Esophagus mucosa (tissue), 1 donor: ENCODE measurements at regions not wholly inside any gene's neighbourhood (a gene's known extent, or its start where the extent isn't known, plus 50 kb on each side); places are given as distances from the start of the nearest gene placed in this dataset.
A peak's percentile ranks its signal among the peaks of the same experiment; 100 is the strongest.

Source experiments
- ATAC-seq: fragments of 200-7000 bp; cut with Tn5 transposase; one replicate; pipeline ENCODE4 v1.9.1; 2020
- donor health status: DM: yes; HTN: yes; CAD: no.

DNA sequence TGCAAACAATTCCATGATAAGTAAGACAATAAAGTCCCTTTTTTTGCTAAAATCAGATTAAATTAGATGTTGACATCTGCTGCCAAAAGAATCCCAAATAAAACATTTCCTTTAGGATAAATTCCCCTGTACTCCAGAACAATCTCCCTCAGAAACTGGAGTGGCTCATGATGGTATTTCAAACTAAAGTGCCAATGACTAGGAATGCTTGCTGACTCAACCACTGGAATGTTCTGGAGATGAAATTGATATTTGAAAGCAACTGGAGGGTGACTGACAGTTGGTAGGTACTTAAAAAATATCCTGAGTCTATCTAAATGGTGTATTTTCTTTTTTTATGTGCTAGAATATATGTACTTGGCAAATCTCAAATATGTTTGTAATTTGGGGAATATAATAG is 350.1 kb upstream of the TSHZ2 start:
- ATAC-seq, result no peak

DNA sequence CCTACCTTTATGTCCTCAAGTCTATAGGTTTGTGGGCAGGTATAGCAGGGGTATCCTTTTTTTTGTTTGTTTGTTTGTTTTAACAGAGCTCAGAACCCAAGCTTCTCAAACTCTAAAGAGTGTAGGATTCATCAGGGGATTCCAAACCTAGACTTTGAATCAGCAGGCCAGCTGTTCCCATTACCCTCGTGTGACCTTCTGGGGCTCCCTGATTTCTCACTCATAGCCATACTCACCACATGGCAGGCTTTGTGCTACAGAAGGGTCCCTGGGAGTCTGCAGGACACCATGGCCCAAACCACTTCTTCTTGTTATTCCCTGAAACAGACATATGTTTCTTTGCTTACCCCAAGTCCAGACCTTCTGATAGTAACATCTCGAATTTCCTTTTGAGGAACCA is 350.8 kb upstream of the TSHZ2 start:
- ATAC-seq, result no peak

DNA sequence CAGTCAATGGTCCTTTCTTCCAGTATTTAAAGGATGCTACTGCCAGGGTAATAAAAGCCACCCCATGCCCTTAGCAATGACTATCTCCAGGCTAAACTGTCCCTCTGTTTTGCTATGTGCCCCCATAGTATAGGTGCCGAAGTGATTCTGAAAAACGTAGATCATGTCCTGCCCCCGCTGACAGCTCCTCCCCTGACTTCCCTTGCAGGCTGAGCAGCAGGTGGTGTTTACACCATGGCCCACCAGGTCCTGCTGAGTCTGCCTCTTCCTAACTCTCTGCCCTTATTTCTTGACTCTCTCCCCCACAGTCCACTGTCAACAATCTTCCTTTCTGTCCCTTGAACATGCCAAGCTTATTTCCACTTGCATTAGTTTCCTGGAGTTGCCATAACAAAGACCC is 352.5 kb upstream of the TSHZ2 start:
- ATAC-seq, result no peak

DNA sequence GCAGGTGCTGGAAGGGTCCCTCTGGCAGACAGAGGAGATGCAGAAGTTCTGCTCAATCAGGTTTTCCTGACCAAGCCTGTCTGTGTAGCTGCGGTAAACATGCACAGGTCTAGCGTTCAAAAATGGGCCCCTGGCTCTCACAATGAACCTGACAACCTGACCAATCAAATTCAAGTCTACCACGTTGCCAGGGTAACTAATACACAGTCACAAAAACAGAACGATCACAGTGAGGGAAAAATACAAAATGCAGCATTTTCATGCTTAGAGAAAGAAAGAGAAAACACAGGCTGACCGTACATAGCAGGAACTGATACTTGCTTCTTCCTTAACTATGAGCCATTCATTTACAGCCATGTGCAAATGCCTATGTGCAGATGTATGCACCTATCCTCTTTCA is 353.1 kb upstream of the TSHZ2 start:
- ATAC-seq, result no peak

DNA sequence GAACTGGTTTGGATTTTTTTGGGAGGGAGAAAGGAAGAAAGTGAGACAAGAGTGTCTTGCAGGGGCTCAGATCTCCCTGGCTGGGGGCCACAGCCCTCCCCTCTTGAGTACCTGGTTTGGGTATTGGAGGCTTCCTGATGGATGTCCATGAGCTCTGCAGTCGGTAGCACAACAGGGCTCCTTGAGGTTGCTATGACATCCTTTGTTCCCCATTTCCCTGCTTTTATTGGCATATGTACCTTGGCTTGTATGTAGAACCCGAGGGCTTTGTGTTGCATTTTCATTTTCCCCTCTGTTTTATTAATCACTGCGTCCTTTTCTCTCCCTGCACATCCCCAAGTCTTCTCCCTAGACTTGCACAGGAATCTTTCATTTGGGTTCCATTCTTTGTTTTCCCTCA is 355.5 kb upstream of the TSHZ2 start:
- no peak for ATAC-seq

DNA sequence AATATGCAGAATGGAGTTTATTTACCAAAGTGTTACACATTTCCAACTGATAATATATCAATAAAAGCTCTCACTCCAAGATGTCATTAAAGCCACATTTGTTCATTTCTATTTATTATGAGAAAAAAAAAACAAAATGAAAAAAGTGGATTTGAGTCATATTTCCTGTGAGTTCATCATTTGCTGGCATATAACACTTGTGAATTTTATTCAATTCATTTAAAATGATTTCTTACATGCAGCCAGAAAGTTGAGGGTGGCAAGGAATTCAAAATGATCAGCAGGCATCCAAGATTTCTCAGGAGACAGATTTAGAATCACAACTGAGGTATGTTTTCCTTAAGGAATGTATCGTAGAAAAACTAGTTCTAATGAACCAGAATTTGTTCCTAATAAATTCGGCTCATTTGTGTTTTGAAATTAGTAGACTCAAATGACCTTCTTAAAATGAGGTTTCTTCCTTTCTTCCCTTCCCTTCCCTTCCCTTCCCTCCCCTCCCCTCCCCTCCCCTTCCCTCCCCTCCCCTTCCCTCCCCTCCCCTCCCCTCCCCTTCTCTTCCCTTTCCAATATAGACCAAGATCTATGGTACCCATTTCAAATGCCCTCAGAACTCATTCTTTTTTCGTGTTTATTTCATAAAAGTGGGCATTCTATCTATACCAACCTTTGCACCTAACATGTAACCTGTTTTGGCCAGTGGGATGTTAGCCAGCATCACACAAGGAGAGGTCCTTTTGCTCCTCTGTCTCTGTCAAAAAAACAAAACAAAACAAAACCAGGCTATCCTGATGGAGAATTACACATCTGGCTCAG is 357.9 kb upstream of the TSHZ2 start:
- ATAC-seq, result no peak

DNA sequence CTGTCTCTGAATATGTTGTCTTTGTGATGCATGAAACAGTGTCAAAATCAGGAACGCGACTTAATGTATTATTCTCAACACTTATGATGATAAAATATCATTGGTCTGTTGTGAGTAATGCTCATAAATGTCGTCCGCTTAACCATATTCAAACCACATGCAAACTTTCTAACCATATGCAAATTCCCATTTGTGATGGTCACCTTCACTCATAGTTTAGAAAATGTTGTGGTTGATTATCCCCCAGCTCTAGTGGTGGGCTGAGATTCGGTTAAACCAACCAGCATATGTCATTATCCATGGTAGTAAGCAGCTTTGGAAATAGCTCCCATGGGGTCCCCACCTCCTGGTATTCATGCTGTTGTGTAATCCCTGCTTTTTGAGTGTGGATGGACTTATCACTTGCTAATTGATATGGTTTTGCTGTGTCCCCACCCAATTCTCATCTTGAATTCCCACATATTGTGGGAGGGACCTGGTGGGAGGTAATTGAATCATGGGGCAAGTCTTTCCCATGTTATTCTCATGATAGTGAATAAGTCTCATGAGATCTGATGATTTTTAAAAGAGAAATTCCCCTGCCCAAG is 360.0 kb upstream of the TSHZ2 start:
- no peak for ATAC-seq

DNA sequence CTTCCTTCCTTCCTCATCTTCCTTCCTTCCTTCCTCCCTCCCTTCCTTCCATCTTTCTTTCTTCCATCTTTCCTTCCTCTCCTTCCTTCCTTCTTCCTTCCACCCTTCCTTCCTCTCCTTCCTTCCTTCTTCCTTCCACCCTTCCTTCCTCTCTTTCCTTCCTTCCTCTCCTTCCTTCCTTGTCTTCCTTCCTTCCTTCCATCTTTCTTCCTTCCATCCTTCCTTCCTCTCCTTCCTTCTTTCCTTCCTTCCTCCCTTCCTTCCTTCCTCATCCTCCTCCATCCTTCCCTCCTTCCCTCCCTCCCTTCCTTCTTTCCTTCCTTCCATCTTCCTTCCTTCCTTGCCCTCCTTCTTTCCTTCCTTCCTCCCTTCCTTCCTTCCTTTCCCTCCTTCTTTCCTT is 361.4 kb upstream of the TSHZ2 start:
- ATAC-seq, result no peak

DNA sequence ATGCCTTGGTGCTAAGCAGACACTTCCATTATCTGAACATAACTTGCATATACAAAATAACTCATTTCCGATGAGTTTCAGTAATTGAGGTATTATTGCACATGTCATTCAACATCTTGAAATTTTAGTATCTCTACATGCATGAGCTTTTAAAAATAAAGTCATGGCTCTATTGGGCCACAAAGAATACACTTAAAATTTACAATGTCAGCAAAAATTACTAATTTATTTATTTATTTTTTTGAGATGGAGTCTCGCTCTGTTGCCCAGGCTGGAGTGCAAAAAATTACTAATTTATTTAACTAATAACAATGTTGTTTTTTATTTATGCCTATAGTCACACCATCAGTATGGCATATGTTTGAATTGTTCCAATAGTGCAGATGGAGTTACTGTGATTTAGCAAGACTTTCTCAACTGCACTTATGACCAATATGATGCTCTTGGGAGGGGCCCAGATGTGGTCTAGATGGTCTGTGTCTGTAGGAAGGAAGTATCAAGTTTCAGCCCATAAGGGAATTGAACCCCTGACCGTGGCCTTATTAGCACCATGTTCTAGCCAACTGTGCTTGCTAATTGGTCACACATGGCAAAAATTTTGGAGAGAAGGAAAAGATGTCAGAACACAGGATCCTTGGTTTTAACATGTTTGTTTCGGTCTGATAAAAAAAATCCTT is 370.7 kb upstream of the TSHZ2 start:
- no peak for ATAC-seq

DNA sequence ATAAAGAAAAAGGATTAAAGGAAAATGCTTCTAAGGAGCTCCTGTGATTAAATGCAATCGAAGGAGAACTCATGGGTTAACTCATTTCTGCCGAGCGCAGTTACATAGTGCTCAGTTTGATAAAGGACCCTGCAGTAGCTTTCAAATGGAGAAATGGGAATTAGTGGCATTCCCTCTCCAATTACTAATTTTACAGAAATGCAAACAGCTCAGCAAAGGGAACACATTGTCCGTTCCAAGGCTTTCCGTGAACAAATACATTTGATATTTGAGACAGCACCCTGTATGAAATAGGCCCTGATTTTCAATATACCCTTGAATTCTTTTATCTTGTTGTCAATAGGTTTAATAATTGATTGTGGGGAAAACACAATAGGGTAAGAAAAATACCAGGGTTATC is 375.9 kb upstream of the TSHZ2 start:
- no peak for ATAC-seq

DNA sequence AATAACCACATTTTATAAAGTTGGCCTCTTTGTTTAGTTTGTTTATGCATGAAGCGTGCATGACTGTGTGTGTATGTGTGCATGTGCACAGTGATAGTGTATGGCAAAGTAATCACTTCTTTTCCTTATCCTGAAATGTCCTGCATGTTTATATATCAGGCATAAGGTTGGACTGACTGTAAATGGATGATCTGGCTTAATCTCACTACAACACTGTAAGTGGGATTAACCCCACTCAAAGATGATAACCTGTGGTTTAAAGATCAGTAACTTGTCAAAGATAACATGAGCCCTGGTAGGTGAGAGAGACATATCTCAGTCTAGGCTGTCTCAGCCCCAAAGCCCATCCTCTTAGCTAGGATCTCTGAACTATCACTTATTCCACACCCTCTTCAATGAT is 376.6 kb upstream of the TSHZ2 start:
- no peak for ATAC-seq

DNA sequence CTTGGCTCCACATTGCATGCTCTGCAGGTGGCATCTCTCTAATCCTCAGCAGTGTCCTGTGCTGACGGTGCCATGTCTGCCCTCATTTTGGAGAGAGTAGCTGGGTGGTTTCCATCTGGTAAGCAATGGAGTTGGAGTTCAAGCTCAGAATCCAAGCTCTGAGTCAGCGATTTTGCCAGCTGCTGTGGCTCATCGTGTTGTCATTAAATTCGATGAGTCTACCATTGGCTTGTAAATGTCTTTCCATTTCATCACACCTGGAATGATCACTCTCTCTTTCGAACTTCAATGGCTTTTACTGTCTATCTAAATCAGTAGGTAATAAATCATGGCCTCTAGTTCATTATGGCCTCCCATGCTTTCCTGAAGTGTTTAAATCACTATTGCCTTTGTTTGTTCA is 378.5 kb upstream of the TSHZ2 start:
- ATAC-seq, result peak; percentile 33

DNA sequence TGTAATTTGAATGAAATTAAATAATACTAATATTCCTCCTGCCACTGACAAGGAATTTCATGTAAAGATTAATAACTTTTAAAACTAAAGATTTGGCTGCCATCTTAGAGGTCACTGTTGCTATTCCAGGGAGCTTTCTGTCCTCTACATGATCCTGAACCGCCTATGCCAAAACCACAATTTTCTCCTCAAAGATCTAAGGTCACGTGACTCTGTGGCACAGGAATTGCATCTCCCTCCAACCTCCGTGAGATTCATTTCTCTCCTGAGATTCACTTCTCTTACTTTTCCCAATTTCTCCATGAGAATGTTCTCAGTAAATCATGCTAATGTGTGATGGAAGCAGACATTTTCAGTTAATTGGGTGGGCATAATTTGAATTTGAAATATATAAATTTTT is 379.6 kb upstream of the TSHZ2 start:
- no peak for ATAC-seq

DNA sequence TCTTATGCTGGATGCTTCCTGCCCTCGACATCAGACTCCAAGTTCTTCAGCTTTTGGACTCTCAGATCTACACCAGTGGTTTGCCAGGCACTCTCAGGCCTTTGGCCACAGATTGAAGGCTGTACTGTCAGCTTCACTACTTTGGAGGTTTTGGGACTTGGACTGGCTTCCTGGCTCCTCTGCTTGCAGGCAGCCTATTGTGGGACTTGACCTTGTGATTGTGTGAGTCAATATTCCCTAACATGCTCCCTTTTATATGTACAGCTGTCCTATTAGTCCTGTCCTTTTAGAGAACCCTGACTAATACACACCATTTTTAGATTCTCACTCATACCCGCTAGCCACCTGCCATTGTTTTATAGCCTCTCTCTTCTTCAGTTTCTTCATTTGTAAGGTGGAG is 382.1 kb upstream of the TSHZ2 start:
- ATAC-seq, result peak; percentile 60

DNA sequence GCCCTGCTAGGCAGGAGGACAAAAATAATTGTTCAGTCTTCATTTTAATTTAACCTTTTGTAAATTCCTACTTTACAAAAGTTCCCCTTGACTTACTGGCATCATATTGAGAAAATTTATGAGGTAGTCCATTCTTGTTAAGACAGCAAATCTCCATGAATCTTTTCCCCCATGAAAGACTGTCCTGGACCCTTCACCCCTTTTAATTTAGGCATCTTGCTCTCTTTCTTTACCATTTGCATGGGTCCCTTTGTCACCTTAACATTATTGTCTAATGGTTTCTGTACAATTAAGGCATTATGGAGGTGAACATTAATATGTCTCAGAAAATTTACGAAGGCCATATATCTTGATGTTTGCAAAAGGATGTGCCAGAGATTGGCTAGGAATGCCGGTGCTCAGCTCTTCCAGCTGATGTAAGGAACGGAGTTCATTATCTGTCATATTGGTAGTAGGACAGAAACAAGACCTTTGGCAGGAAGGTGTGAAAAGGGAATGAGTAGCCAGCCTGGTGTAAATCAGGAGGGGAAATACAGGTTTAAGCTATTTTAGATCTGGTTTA is 382.8 kb upstream of the TSHZ2 start:
- ATAC-seq, result no peak

DNA sequence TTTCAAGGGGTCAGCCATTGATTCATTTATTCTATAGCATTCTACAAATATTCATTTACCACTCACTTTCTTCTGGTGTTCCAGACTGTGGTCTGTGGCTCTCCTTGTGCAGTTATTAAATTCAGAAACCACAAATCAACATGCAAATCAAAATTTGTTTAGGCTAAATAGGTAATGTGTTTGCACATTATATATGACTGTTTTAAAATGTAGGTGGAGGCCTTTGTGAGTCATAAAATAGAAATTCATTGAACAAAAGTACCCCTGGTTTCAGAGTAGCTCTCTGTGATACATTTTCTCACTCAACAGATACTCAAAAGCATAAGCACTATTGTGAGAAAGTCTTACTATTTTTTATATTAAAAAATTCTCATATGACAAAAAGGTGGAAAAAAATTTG is 385.5 kb upstream of the TSHZ2 start:
- no peak for ATAC-seq

DNA sequence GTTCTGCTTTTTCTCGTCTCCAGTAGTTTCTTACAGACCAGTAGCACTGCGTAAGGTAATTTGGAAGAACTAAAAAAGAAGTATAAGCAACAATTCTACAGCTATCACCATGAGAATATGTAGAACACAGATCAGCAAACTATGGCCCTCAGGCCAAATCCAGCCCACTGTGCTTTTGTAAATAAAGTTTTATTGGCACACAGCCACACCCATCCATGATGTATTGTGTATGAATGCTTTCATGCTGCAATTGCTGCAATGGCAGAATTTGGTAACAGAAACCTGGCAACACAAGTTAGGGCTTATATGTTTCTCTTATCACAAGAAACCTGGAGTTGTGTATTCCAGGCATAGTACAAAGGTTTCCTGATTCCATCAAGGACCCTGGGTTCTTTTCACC is 386.8 kb upstream of the TSHZ2 start:
- no peak for ATAC-seq

DNA sequence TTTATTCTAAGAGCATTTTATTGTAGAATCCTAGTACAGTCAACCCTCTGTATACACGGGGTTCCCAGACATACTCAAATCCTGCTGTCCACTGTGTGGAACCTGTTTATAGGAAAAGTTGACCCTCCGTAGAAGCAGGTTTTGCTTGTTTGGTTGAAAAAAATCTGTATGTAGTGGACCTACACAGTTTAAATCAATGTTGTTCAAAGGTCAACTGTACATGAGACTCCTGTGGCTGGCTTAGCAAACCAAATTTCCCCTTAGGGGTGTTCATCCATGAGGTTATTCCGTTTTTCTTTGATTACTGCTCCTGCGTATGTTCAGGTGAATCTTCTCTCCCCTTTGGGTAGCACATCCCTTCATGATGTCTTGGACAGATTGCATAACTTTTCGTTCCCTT is 387.0 kb upstream of the ZFP64 start:
- no peak for ATAC-seq

DNA sequence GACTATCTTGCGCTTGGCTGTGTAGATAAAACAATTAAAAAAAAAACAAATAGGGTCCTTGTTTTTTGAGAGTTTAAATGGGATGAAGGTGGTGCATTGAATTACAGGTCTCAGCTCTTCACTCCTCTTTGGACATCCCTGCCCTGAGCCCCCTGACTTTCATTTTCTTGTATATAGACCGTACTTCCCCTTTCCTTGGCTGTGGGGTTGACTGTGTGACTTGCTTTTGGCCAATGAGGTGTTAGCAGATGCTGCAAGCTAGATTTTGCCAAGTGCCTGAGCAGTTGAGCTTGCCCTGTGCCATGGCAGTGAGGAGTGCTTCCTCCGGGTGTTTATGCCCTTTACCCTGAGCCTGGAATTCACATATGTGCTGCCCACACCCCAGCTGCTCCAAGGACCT is 386.1 kb upstream of the ZFP64 start:
- no peak for ATAC-seq

DNA sequence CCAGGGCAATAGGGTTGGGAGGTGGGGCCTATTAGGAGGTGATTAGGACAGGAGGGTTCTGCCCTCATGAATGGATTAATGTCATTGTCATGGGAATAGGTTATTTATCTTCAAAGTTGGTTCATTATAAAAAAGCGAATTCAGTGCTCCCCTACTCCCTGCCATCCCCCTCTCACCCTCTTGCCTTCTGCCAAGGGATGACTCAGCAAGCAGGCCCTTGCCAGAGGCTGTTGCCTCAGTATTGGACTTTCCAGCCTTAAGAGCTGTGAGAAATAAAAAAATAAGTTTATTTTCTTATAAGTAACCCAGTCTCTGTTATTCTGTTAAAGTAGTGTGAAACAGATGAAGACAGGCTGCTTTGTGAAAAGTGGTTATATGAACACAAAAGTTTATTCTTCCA is 381.1 kb upstream of the ZFP64 start:
- ATAC-seq, result no peak

DNA sequence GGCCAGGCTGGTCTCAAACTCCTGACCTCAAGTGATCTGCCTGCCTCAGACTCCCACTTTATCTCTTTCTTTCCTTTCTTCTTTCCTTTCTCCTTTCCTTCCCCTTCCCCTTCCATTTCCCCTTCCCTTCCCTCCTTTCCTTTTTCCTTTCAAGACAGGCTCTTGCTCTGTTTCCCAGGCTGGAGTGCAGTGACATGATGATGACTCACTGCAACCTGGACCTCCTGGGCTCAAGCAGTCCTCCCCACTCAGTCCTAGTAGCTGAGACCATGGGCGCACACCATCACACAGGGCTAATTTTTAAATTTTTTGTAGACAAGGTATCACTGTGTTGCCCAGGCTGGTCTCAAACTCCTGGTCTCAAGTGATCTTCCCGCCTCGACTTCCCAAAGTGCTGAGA is 377.6 kb upstream of the ZFP64 start:
- ATAC-seq, result no peak

DNA sequence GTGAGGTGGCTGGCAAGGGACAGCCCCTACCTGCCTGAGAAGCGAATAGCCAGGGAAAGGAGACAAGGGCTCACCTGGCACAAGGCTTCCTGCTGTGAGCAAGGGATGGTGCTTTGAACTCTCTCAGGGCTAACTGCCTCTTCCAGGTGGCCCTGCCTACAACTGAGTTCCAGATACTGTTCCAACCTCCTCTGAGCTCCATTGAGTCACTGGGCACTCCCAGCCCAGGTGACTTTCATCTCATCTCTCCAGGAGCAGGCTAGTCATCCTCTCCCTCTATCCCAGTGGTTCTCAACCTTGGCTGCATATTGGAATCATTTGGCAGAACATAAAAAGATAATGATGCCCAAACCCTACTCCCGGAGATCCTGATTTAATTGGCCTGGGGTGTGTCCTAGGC is 374.0 kb upstream of the ZFP64 start:
- ATAC-seq, result peak; percentile 71

DNA sequence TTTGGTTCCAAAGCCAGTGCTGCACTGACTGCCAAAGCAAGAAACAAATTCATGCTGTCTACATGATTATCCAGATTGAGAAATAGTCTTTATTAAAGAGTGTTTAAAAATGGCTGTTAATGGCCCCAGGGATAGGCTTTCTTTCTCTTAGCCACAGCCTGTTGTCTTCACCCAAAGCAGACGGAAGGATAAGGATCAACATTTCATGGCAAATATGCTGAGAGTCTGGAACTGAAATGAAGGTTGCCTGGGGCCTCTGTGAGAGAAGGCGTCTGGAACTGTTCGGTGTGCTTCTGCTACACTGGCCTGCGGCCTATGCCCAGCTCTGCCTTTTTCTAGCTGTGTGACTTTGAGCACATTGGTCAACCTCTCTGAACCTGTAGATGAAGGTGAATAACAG is 373.0 kb upstream of the ZFP64 start:
- no peak for ATAC-seq
